ENCODE measurements at regions not wholly inside any gene's neighbourhood (a gene's known extent, or its start where the extent isn't known, plus 50 kb on each side); places are given as distances from the start of the nearest gene placed in this dataset.

- no peak for DNase-seq
These were observed 99.5 kb downstream of the FAM76B start for GRCh38 chr11:95690100-95690499.

GRCh38 chr11:95688501-95689222, 100.9 kb downstream of the FAM76B start:
- DNase-seq, result no peak

GRCh38 chr11:95688015-95688414, 101.6 kb downstream of the FAM76B start:
- DNase-seq, result no peak

- DNase-seq, result no peak
These were observed 103.3 kb downstream of the FAM76B start for GRCh38 chr11:95686265-95686664.

GRCh38 chr11:95684701-95685100, 104.9 kb downstream of the FAM76B start:
- no peak for DNase-seq

GRCh38 chr11:95684170-95684569, 105.4 kb downstream of the FAM76B start:
- no peak for DNase-seq

GRCh38 chr11:95682552-95682951, 107.0 kb downstream of the FAM76B start:
- DNase-seq, result no peak

- DNase-seq, result no peak
These were observed 109.2 kb downstream of the FAM76B start for GRCh38 chr11:95680169-95680929.

GRCh38 chr11:95678988-95679387, 110.6 kb downstream of the FAM76B start:
- DNase-seq, result no peak

GRCh38 chr11:95676308-95676707, 113.3 kb downstream of the FAM76B start:
- DNase-seq, result no peak

GRCh38 chr11:95675585-95675984, 114.0 kb downstream of the FAM76B start:
- DNase-seq, result no peak

GRCh38 chr11:95674657-95675358, 114.8 kb downstream of the FAM76B start:
- DNase-seq, result no peak

GRCh38 chr11:95671768-95672167, 117.8 kb downstream of the FAM76B start:
- no peak for DNase-seq

- DNase-seq, result no peak
These were observed 121.5 kb downstream of the FAM76B start for GRCh38 chr11:95668131-95668530.

GRCh38 chr11:95661162-95661561, 128.4 kb downstream of the FAM76B start:
- DNase-seq, result no peak

- DNase-seq, result no peak
These were observed 129.5 kb downstream of the FAM76B start for GRCh38 chr11:95660038-95660437.

- no peak for DNase-seq
These were observed 130.5 kb downstream of the FAM76B start for GRCh38 chr11:95659088-95659487.

- DNase-seq, result no peak
These were observed 134.0 kb downstream of the FAM76B start for GRCh38 chr11:95655536-95655935.

GRCh38 chr11:95653680-95654079, 135.9 kb downstream of the FAM76B start:
- DNase-seq, result no peak

GRCh38 chr11:95653099-95653498, 136.5 kb downstream of the FAM76B start:
- no peak for DNase-seq

GRCh38 chr11:95652002-95652472, 137.5 kb downstream of the FAM76B start:
- DNase-seq, result no peak

GRCh38 chr11:95650276-95650675, 139.3 kb downstream of the FAM76B start:
- no peak for DNase-seq

- DNase-seq, result no peak
These were observed 141.7 kb downstream of the FAM76B start for GRCh38 chr11:95647871-95648270.

GRCh38 chr11:95647355-95647754, 142.2 kb downstream of the FAM76B start:
- no peak for DNase-seq
